Panc1 (cell line): ENCODE measurements at regions not wholly inside any gene's neighbourhood (a gene's known extent, or its start where the extent isn't known, plus 50 kb on each side); places are given as distances from the start of the nearest gene placed in this dataset.

Source experiments
- ATAC-seq: fragments of 200-7000 bp; cut with Tn5 transposase; 2 replicates; pipeline ENCODE4 v1.9.1; 2020; ENCODE audit warnings: mild to moderate bottlenecking, moderate library complexity
- BruUV-seq: library from RNA; stranded (reverse); fragments of 400-500 nt; replicated peaks from 2 replicates; lab custom pipeline; 2021; lab: Mats Ljungman, UMichigan
- CTCF ChIA-PET: fragments of 300-600 bp; sonication (Branson Sonifier 250); formaldehyde crosslinking; loops from one replicate; lab custom pipeline; 2022; ENCODE audit warnings: antibody characterized with exemption; lab: Charles Lee
- POLR2A ChIA-PET: fragments of 300-600 bp; sonication (Branson Sonifier 250); formaldehyde crosslinking; loops from one replicate; lab custom pipeline; 2022; ENCODE audit warnings: antibody characterized with exemption; lab: Charles Lee
- DNase-seq: peaks from one replicate; pipeline ENCODE4 v3.0.0-alpha.2; 2010; ENCODE audit warnings: low read depth, low spot score
- H3K27ac ChIP-seq: 2 replicates; pipeline ENCODE4 v1.5.1; 2011; ENCODE audit warnings: mild to moderate bottlenecking, low read length, inconsistent platforms
- H3K27me3 ChIP-seq: fragments of 200-500 bp; sonication (Bioruptor generic); 2 replicates; pipeline ENCODE4 v1.6.0; 2014; ENCODE audit warnings: low read length, inconsistent platforms; ENCODE audit not compliant: control insufficient read depth, insufficient read depth
- H3K36me3 ChIP-seq: fragments of 200-500 bp; sonication (Bioruptor generic); 2 replicates; pipeline ENCODE4 v1.5.1; 2014; ENCODE audit warnings: inconsistent platforms, mild to moderate bottlenecking, low read length, moderate library complexity; ENCODE audit not compliant: control insufficient read depth, insufficient read depth
- H3K4me1 ChIP-seq: 2 replicates; pipeline ENCODE4 v1.5.1; 2011; ENCODE audit warnings: inconsistent platforms, mild to moderate bottlenecking, low read length, moderate library complexity; ENCODE audit not compliant: control insufficient read depth, insufficient read depth
- H3K4me3 ChIP-seq, 2 experiments: 2 replicates each; pipeline ENCODE4 v1.5.1; 2011 to 2012; ENCODE audit warnings: low read depth in 2 of 2, low read length in 2 of 2, mild to moderate bottlenecking in 2 of 2, inconsistent platforms in 1 of 2, moderate library complexity in 1 of 2
- H3K9me3 ChIP-seq: fragments of 200-500 bp; sonication (Bioruptor generic); 2 replicates; pipeline ENCODE4 v1.5.1; 2014; ENCODE audit warnings: low read depth, mild to moderate bottlenecking, inconsistent platforms, low read length, moderate library complexity; ENCODE audit not compliant: control insufficient read depth, insufficient read depth
- POLR2AphosphoS5 ChIP-seq: IDR thresholded peaks from 2 replicates; pipeline ENCODE4 v1.6.1; 2012; ENCODE audit warnings: mild to moderate bottlenecking, low read depth, low read length, moderate library complexity
- SIN3A ChIP-seq: IDR thresholded peaks from 2 replicates; pipeline ENCODE4 v1.6.1; 2012; ENCODE audit warnings: low read depth, mild to moderate bottlenecking, low read length, moderate library complexity, borderline replicate concordance; ENCODE audit not compliant: insufficient read depth
- TCF7L2 ChIP-seq: IDR thresholded peaks from 2 replicates; pipeline ENCODE4 v1.6.1; 2011; ENCODE audit warnings: mild to moderate bottlenecking, low read depth, low read length, inconsistent platforms
- in situ Hi-C: cut with HindIII; loops from 2 replicates; pipeline ENCODE4 v1.10.0; 2016; ENCODE audit warnings: low sequenced_read_pairs, low pct_unique_long_range_greater_than_20kb
- intact Hi-C: fragments of 100-400 bp; cut with micrococcal nuclease; formaldehyde crosslinking; loops from one replicate; pipeline ENCODE4 v1.10.0; 2022; ENCODE audit not compliant: unreplicated experiment
- TF ChIP-seq, protein P1 (sequence below): fragments of 450-650 bp; IDR thresholded peaks from 2 replicates; pipeline ENCODE4 v1.5.1; 2017; ENCODE audit warnings: mild to moderate bottlenecking
- TF ChIP-seq, protein P2 (sequence below), 2 experiments: IDR thresholded peaks; 2 replicates each; pipeline ENCODE4 v1.6.1; 2011 to 2012; ENCODE audit warnings: low read depth in 2 of 2, control low read depth in 1 of 2, low read length in 1 of 2, mild to moderate bottlenecking in 1 of 2, moderate library complexity in 1 of 2; ENCODE audit not compliant: insufficient read depth in 1 of 2

DNA sequence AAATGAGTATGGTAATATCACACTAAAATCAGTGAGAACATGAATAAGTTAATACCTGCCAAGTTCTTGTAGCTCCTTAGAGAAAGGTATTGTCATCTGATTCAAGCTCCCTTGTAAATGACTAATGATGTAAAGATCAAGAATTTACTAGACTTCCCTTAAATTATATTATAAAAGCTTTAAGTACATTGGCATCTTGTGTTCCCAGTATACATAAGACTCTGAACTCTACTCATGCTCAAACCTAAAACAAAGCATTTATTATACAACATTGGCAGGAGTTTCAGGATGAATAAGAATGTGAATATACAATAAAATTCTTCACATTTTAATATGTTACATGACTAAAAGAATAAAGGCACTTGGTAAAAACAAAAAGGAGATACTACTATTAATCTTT lies 126.8 kb upstream of the UNC5C start:
- CTCF ChIA-PET: no interaction called here
- no peaks in the 10 kb centered on the region for H3K36me3 ChIP-seq
- POLR2A ChIA-PET: no interaction called here
- DNase-seq (no peak), ATAC-seq (no peak)
- H3K27ac ChIP-seq: no peak overlapping the region
- H3K27me3 ChIP-seq: no peaks in the 10 kb centered on the region
- no peaks in the 10 kb centered on the region for H3K9me3 ChIP-seq
- in situ Hi-C loops: no loop called here
- TF ChIP-seq, protein P1, sequence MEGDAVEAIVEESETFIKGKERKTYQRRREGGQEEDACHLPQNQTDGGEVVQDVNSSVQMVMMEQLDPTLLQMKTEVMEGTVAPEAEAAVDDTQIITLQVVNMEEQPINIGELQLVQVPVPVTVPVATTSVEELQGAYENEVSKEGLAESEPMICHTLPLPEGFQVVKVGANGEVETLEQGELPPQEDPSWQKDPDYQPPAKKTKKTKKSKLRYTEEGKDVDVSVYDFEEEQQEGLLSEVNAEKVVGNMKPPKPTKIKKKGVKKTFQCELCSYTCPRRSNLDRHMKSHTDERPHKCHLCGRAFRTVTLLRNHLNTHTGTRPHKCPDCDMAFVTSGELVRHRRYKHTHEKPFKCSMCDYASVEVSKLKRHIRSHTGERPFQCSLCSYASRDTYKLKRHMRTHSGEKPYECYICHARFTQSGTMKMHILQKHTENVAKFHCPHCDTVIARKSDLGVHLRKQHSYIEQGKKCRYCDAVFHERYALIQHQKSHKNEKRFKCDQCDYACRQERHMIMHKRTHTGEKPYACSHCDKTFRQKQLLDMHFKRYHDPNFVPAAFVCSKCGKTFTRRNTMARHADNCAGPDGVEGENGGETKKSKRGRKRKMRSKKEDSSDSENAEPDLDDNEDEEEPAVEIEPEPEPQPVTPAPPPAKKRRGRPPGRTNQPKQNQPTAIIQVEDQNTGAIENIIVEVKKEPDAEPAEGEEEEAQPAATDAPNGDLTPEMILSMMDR: no peak
- H3K4me3 ChIP-seq: no peak overlapping the region
- BruUV-seq: no TSS peak
- H3K4me1 ChIP-seq: no peaks in the 10 kb centered on the region
- intact Hi-C loops: no loop called here

DNA sequence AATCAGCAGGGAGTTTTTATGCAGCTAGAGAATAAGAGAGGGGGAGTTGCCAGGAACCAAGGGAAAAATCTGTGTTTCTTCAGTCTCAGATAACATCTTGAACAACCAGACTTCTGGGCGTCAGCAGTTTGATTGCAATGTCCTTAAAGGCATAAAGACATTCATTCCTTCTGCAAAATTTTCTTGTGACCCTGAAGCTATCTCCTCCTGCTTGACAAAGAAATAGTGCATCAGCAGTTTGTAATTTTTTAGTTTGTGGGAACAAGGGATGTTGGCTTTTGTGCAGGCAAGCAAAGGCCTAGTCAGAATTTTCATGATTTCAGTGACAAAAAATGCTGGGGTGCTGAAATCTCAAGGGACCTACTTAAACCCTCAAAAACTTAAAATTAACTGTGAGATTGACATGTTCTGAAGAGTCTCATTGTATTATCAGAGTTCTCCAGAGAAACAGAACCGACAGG lies 125.8 kb upstream of the UNC5C start:
- no peaks in the 10 kb centered on the region for H3K27me3 ChIP-seq
- POLR2A ChIA-PET: no interaction called here
- no peaks in the 10 kb centered on the region for H3K36me3 ChIP-seq
- no peak for TF ChIP-seq TCF7L2
- no peak overlapping the region for H3K27ac ChIP-seq
- H3K9me3 ChIP-seq: no peaks in the 10 kb centered on the region
- CTCF ChIA-PET: no interaction called here
- no peaks in the 10 kb centered on the region for H3K4me1 ChIP-seq
- DNase-seq (no peak), ATAC-seq (no peak)
- no TSS peak for BruUV-seq
- no peak overlapping the region for H3K4me3 ChIP-seq
- intact Hi-C loops: no loop called here
- in situ Hi-C loops: no loop called here

DNA sequence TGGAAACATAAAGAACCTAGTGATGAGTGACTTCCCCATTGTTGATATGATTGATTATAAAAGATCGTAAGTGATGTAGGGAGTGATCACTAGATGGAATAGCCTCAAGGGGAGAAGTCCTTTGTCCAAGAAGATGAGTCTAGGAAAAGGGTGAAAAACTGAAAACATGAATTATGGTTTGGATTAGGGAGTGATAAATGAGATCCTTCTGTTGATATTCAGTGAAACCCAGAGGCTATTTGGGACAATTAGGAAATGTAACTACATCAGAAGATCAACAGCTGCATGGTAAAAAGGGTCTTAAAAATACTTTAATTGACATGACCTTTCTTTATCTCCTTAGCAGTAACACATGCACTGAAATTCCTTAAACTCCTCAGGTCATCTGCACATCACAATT lies 124.0 kb upstream of the UNC5C start:
- ATAC-seq (no peak), DNase-seq (no peak)
- Histone ChIP-seq H3K36me3 (no peaks in the 10 kb centered on the region), H3K4me3 (no peak overlapping the region), H3K9me3 (no peaks in the 10 kb centered on the region), H3K27ac (no peak overlapping the region), H3K4me1 (no peaks in the 10 kb centered on the region), H3K27me3 (no peaks in the 10 kb centered on the region)
- CTCF ChIA-PET: no interaction called here
- TF ChIP-seq TCF7L2: no peak
- TF ChIP-seq, protein P1: no peak
- TF ChIP-seq POLR2AphosphoS5: no peak
- TF ChIP-seq, protein P2, sequence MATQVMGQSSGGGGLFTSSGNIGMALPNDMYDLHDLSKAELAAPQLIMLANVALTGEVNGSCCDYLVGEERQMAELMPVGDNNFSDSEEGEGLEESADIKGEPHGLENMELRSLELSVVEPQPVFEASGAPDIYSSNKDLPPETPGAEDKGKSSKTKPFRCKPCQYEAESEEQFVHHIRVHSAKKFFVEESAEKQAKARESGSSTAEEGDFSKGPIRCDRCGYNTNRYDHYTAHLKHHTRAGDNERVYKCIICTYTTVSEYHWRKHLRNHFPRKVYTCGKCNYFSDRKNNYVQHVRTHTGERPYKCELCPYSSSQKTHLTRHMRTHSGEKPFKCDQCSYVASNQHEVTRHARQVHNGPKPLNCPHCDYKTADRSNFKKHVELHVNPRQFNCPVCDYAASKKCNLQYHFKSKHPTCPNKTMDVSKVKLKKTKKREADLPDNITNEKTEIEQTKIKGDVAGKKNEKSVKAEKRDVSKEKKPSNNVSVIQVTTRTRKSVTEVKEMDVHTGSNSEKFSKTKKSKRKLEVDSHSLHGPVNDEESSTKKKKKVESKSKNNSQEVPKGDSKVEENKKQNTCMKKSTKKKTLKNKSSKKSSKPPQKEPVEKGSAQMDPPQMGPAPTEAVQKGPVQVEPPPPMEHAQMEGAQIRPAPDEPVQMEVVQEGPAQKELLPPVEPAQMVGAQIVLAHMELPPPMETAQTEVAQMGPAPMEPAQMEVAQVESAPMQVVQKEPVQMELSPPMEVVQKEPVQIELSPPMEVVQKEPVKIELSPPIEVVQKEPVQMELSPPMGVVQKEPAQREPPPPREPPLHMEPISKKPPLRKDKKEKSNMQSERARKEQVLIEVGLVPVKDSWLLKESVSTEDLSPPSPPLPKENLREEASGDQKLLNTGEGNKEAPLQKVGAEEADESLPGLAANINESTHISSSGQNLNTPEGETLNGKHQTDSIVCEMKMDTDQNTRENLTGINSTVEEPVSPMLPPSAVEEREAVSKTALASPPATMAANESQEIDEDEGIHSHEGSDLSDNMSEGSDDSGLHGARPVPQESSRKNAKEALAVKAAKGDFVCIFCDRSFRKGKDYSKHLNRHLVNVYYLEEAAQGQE (IDR thresholded peaks at IDR 0.05; ENCODE audit: insufficient read depth in 1 of 2, low read depth in 2 of 2, low read length in 1 of 2): no peak
- TF ChIP-seq SIN3A: no peak
- in situ Hi-C loops (no loop called here), intact Hi-C loops (no loop called here)
- POLR2A ChIA-PET: no interaction called here
- no TSS peak for BruUV-seq
